Tibial nerve (tissue), 4 donors: ENCODE measurements at regions not wholly inside any gene's neighbourhood (a gene's known extent, or its start where the extent isn't known, plus 50 kb on each side); places are given as distances from the start of the nearest gene placed in this dataset.

Experiments used
- DNase-seq, 2 donors: peaks; one replicate each; pipeline ENCODE4 v3.0.0-alpha.2; 2019; ENCODE audit warnings: low spot score in 2 of 2
- H3K27ac ChIP-seq, 4 donors: fragments of 200-600 bp; sonication (generic) in 3 of 4; one replicate each; pipeline ENCODE4 v1.5.1; 2017 to 2019; ENCODE audit warnings: mild to moderate bottlenecking in 1 of 4
- H3K27me3 ChIP-seq, 2 donors: fragments of 200-600 bp; sonication (generic) in 1 of 2; one replicate each; pipeline versions ENCODE4 v1.5.1 to v1.6.0; 2017 to 2019
- H3K36me3 ChIP-seq, 3 donors: fragments of 200-600 bp; sonication (generic); one replicate each; pipeline ENCODE4 v1.5.1; 2018 to 2019
- H3K4me1 ChIP-seq, 4 donors: fragments of 200-600 bp; sonication (generic) in 3 of 4; one replicate each; pipeline ENCODE4 v1.5.1; 2017 to 2019
- H3K4me3 ChIP-seq, 4 donors: fragments of 200-600 bp; sonication (generic) in 3 of 4; one replicate each; pipeline ENCODE4 v1.5.1; 2017 to 2019; ENCODE audit warnings: mild to moderate bottlenecking in 1 of 4, moderate library complexity in 1 of 4
- H3K9me3 ChIP-seq, 4 donors: fragments of 200-600 bp; sonication (generic) in 3 of 4; one replicate each; pipeline ENCODE4 v1.5.1; 2017 to 2019
- CTCF ChIP-seq, 5 experiments: fragments of 200-600 bp in 3 of 5; fragments of 450-650 bp in 2 of 5; sonication (generic) in 3 of 5; IDR thresholded peaks; one replicate each; pipeline ENCODE4 v1.5.1; 2016 to 2019; ENCODE audit warnings: antibody characterized with exemption in 5 of 5, mild to moderate bottlenecking in 3 of 5, moderate library complexity in 2 of 5
- EP300 ChIP-seq, 2 donors: sonication (generic); formaldehyde crosslinking; IDR thresholded peaks; one replicate each; pipeline ENCODE4 v1.6.1; 2017; ENCODE audit warnings: antibody characterized with exemption in 2 of 2, mild to moderate bottlenecking in 1 of 2
- POLR2A ChIP-seq, 2 donors: fragments of 450-650 bp; IDR thresholded peaks; one replicate each; pipeline ENCODE4 v1.6.1; 2017; ENCODE audit warnings: antibody characterized with exemption in 2 of 2, mild to moderate bottlenecking in 2 of 2, moderate library complexity in 2 of 2
- WGBS, 2 donors: methylation state at CpG; one replicate each; pipeline ENCODE4 v1.1.5; 2018; 5-methylcytosine and 5-hydroxymethylcytosine counted together

DNA sequence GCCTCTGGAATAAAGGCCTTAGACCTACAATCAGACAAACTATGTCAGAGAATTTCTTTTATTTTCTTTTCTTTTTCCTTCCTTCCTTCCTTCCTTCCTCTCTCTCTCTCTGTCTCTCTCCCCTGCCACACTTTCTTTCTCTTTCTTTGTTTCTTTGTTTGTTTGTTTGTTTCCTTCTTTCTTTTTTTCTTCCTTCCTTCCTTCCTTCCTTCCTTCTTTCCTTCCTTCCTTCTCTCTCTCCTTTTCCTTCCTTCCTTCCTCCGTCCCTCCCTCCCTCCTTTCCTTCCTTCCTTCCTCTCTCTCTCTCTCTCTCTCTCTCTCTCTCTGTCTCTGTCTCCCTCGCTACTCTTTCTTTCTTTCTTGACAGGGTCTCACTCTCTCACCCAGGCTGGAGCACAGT is 242.6 kb downstream of the GATA3 start:
- H3K4me1 ChIP-seq: no peaks in the 10 kb centered on the region
- no peak overlapping the region for H3K27ac ChIP-seq
- no peaks in the 10 kb centered on the region for H3K9me3 ChIP-seq
- TF ChIP-seq POLR2A (IDR thresholded peaks at IDR 0.05) (no peak), EP300 (IDR thresholded peaks at IDR 0.05) (no peak), CTCF (IDR thresholded peaks at IDR 0.05) (no peak)
- no peaks in the 10 kb centered on the region for H3K27me3 ChIP-seq
- H3K36me3 ChIP-seq: no peaks in the 10 kb centered on the region
- DNase-seq: no peak
- 84 to 85% methylated on average over 2 of the region's 2 CpGs for WGBS, 2 donors
- no peak overlapping the region for H3K4me3 ChIP-seq

DNA sequence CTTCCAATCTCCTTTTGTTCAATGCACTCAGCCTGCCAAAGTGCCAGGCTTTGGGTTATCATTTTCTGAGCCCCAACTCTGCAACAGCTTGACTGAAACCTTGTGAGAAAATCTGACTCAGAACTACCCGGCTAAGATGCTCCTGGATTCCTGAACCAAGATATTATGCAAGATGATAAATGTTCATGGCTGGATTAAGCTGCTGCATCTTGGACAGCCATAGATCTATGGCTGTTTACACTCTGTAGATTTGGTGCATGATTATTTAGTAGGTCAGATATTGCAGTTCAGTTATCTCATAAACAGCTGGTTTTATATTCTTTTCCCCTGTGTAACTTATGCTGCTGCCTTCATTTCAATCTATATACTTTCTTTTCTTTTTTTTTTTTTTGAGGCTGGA is 243.5 kb downstream of the GATA3 start:
- DNase-seq: no peak
- WGBS, 2 donors: 40 to 82% methylated on average over 1 of the region's 1 CpG

GRCh38 chr10:8298896-8299570 is 244.5 kb downstream of the GATA3 start:
- H3K27ac ChIP-seq: no peak overlapping the region
- TF ChIP-seq CTCF (IDR thresholded peaks at IDR 0.05) (no peak), POLR2A (IDR thresholded peaks at IDR 0.05) (no peak), EP300 (IDR thresholded peaks at IDR 0.05) (no peak)
- H3K9me3 ChIP-seq: no peaks in the 10 kb centered on the region
- no peaks in the 10 kb centered on the region for H3K27me3 ChIP-seq
- H3K4me1 ChIP-seq: no peaks in the 10 kb centered on the region
- H3K4me3 ChIP-seq: no peak overlapping the region
- H3K36me3 ChIP-seq: no peaks in the 10 kb centered on the region
- DNase-seq: no peak
- 40 to 52% methylated on average over 10 to 16 of the region's 16 CpGs for WGBS, 2 donors

More for the DNA sequence above, 243.5 kb downstream of the GATA3 start:
- Histone ChIP-seq H3K27me3 (no peaks in the 10 kb centered on the region), H3K4me3 (no peak overlapping the region), H3K27ac (no peak overlapping the region), H3K9me3 (no peaks in the 10 kb centered on the region), H3K4me1 (no peaks in the 10 kb centered on the region), H3K36me3 (no peaks in the 10 kb centered on the region)
- TF ChIP-seq EP300 (IDR thresholded peaks at IDR 0.05): no peak
- TF ChIP-seq CTCF (IDR thresholded peaks at IDR 0.05): no peak
- TF ChIP-seq POLR2A (IDR thresholded peaks at IDR 0.05): no peak

DNA sequence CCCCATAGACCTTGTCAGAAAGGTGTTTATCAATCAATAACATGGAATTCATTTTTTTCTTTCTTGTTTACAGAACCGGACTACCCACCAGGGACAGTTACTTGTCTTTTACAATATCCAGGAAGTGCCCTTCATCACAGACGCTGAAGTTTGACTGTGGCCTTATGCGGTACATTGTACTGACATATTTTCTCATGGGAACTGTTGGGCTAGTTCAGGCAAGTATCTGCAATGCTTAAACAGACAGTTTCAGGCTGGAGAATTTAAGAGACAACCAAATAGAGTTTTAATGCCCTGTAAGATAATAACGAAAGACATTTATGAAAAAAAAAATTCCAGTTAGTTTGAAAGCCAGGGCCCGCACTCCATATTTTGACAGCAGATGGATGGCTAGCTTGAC is 246.4 kb downstream of the GATA3 start:
- DNase-seq: no peak
- TF ChIP-seq EP300 (IDR thresholded peaks at IDR 0.05) (no peak), CTCF (IDR thresholded peaks at IDR 0.05) (no peak), POLR2A (IDR thresholded peaks at IDR 0.05) (no peak)
- WGBS, 2 donors: 69 to 70% methylated on average over 5 of the region's 5 CpGs
- no peaks in the 10 kb centered on the region for H3K36me3 ChIP-seq
- H3K4me1 ChIP-seq: no peaks in the 10 kb centered on the region
- no peak overlapping the region for H3K27ac ChIP-seq
- H3K9me3 ChIP-seq: no peaks in the 10 kb centered on the region
- H3K27me3 ChIP-seq: no peaks in the 10 kb centered on the region
- H3K4me3 ChIP-seq: no peak overlapping the region

DNA sequence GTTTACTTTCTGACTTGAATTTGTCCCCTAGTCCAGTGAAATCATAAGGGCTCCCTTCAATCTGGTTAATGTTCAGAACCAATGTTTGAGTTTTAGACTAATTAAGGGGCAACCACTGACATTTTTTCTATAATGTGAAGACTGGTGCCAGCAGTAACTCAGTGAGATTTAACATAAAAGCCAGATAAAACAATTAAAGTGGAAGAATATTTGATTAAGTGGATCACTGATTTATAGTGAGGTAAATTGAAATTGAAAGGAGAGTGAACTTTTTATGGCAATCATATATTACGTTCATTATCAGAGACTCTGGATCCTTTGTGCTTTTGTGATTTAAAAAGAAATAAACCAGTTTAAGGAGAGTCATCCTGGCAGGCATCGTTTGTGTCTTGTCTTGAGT is 246.8 kb downstream of the GATA3 start:
- Histone ChIP-seq H3K9me3 (no peaks in the 10 kb centered on the region), H3K36me3 (no peaks in the 10 kb centered on the region), H3K4me1 (no peaks in the 10 kb centered on the region), H3K27me3 (no peaks in the 10 kb centered on the region), H3K27ac (no peak overlapping the region), H3K4me3 (no peak overlapping the region)
- 64 to 66% methylated on average over 2 of the region's 2 CpGs for WGBS, 2 donors
- TF ChIP-seq CTCF (IDR thresholded peaks at IDR 0.05) (no peak), EP300 (IDR thresholded peaks at IDR 0.05) (no peak), POLR2A (IDR thresholded peaks at IDR 0.05) (no peak)
- DNase-seq: no peak
